H54 (cell line): ENCODE measurements at regions not wholly inside any gene's neighbourhood (a gene's known extent, or its start where the extent isn't known, plus 50 kb on each side); places are given as distances from the start of the nearest gene placed in this dataset.

Experiments used
- DNase-seq: peaks from one replicate; pipeline ENCODE4 v3.0.0; 2011; ENCODE audit warnings: low spot score, mixed read lengths; ENCODE audit not compliant: insufficient read length
- FAIRE-seq: peaks from 3 replicates; lab custom pipeline; 2011; peaks lifted over from hg19 to GRCh38; lab: Jason Lieb, UNC
- POLR2A ChIP-seq: IDR thresholded peaks from 2 replicates; pipeline ENCODE4 v1.6.1; 2011; ENCODE audit warnings: low read depth, mild to moderate bottlenecking, low read length

- no peak for FAIRE-seq
- TF ChIP-seq POLR2A = no peak
- no peak for DNase-seq
These were observed 168.5 kb downstream of the TEX36 start for GRCh38 chr10:125514206-125515162.

GRCh38 chr10:125513429-125514182 is 169.4 kb downstream of the TEX36 start:
- TF ChIP-seq POLR2A = no peak

GRCh38 chr10:125510998-125511397 is 172.0 kb downstream of the TEX36 start:
- FAIRE-seq = no peak
- TF ChIP-seq POLR2A = no peak
- DNase-seq = no peak

More at GRCh38 chr10:125513429-125514182, 169.4 kb downstream of the TEX36 start:
- DNase-seq (no peak), FAIRE-seq (no peak)

GRCh38 chr10:125505648-125506047 is 177.3 kb downstream of the TEX36 start:
- no peak for FAIRE-seq

GRCh38 chr10:125502276-125502675 is 180.7 kb downstream of the TEX36 start:
- no peak for TF ChIP-seq POLR2A
- DNase-seq (no peak), FAIRE-seq (no peak)

More at GRCh38 chr10:125505648-125506047, 177.3 kb downstream of the TEX36 start:
- DNase-seq = no peak
- no peak for TF ChIP-seq POLR2A

GRCh38 chr10:125495386-125495785 is 187.6 kb downstream of the TEX36 start:
- FAIRE-seq = no peak
- no peak for DNase-seq
- TF ChIP-seq POLR2A = no peak

GRCh38 chr10:125494651-125495239 is 188.2 kb downstream of the TEX36 start:
- TF ChIP-seq POLR2A = no peak
- FAIRE-seq (no peak), DNase-seq (no peak)

- no peak for TF ChIP-seq POLR2A
- DNase-seq = no peak
- no peak for FAIRE-seq
These were observed 191.6 kb downstream of the TEX36 start for GRCh38 chr10:125491381-125491780.

GRCh38 chr10:125489731-125490130 is 193.2 kb downstream of the TEX36 start:
- TF ChIP-seq POLR2A = no peak
- FAIRE-seq = no peak
- DNase-seq = no peak

- no peak for TF ChIP-seq POLR2A
- DNase-seq (no peak), FAIRE-seq (no peak)
These were observed 197.3 kb downstream of the TEX36 start for GRCh38 chr10:125485665-125486064.

- FAIRE-seq (no peak), DNase-seq (no peak)
- TF ChIP-seq POLR2A = no peak
These were observed 198.8 kb downstream of the TEX36 start for GRCh38 chr10:125484035-125484732.

GRCh38 chr10:125482637-125483036 is 200.3 kb downstream of the TEX36 start:
- FAIRE-seq = no peak
- DNase-seq = no peak
- no peak for TF ChIP-seq POLR2A

DNA sequence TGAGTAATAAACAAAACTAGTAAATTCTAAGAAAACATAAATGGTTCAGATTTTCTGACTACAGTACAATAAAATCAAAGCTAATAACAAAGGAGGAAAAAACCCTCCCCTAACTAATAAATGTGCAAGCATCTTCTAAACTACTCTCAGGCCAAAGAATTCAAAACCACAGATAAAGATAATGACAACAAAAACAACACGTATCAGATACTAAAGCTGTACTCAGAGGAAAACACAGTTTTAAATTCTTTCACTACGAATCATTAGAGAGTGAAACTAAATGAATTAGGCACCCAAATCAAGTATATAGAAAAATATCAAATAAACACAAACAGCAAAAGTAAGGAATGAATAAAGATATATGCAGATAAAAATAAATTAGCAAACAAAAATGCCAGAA is 200.9 kb downstream of the TEX36 start:
- TF ChIP-seq POLR2A = no peak
- DNase-seq = no peak
- FAIRE-seq = no peak
